ENCODE measurements at regions not wholly inside any gene's neighbourhood (a gene's known extent, or its start where the extent isn't known, plus 50 kb on each side); places are given as distances from the start of the nearest gene placed in this dataset.

DNA sequence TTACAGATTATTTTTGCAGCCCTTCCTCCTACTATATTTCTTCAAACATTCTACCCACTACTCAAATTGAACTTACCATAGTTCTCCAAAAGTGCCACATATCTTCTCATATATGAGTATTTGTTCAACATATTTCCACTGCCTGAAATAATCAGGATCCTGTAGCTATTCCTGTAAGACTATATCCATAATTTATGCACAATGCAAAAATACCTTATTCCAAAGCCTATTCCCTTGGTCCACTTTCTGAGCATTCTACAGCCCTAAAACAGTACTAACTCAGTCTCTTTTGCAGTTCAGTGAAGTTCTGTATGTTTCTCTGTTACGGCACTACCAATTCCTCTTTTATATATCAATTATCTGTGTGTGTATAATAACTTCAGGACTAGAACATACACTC is 1283.7 kb upstream of the ADGRL2 start:
- intact Hi-C loops (cut with DNase I): no loop called here
- H3K27ac ChIP-seq: no peak overlapping the region
- ATAC-seq: no peak
- no peaks in the 10 kb centered on the region for H3K9me3 ChIP-seq
- no peaks in the 10 kb centered on the region for H3K27me3 ChIP-seq
- DNase-seq: no peak
- no peak overlapping the region for H3K4me3 ChIP-seq
- WGBS (ENCODE audit: insufficient coverage, low coverage, low lambda C conversion rate, missing lambda C conversion rate): 100% methylated on average over 1 of the region's 1 CpG
- TF ChIP-seq POLR2A (IDR thresholded peaks at IDR 0.05): no peak
- TF ChIP-seq, protein P1, sequence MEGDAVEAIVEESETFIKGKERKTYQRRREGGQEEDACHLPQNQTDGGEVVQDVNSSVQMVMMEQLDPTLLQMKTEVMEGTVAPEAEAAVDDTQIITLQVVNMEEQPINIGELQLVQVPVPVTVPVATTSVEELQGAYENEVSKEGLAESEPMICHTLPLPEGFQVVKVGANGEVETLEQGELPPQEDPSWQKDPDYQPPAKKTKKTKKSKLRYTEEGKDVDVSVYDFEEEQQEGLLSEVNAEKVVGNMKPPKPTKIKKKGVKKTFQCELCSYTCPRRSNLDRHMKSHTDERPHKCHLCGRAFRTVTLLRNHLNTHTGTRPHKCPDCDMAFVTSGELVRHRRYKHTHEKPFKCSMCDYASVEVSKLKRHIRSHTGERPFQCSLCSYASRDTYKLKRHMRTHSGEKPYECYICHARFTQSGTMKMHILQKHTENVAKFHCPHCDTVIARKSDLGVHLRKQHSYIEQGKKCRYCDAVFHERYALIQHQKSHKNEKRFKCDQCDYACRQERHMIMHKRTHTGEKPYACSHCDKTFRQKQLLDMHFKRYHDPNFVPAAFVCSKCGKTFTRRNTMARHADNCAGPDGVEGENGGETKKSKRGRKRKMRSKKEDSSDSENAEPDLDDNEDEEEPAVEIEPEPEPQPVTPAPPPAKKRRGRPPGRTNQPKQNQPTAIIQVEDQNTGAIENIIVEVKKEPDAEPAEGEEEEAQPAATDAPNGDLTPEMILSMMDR (IDR thresholded peaks at IDR 0.05): no peak
- H3K4me1 ChIP-seq: no peaks in the 10 kb centered on the region
- no peaks in the 10 kb centered on the region for H3K36me3 ChIP-seq

DNA sequence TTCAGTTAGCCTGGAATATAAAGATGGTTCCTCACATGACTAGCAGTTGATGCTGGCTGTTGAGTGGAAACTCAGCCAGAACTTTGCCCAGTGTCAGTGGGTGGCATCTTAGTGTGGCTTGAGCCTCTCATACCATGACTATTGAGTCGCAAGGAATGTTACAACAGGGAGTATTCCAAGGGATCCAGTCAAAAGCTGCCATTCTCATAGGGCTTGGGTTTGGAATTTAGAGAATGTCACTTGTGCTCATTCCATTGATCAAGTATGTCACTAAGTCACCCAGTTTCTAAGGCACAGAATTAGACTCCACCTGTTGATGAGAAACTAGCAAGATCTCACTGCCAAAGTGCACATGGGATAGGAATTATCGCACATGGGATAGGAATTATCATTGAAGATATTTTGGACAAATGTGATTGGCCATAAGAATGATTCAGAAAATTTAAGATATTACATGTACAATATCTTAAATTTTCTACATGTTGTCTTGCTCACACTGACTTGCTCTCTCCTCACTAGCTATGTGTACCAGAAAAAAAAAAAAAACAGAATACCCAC is 1290.7 kb upstream of the ADGRL2 start:
- 87% methylated on average over 2 of the region's 2 CpGs for WGBS (ENCODE audit: insufficient coverage, low coverage, low lambda C conversion rate, missing lambda C conversion rate)
- intact Hi-C loops (cut with DNase I): no loop called here
- TF ChIP-seq POLR2A (IDR thresholded peaks at IDR 0.05): no peak
- TF ChIP-seq, protein P1 (IDR thresholded peaks at IDR 0.05): no peak
- no peak overlapping the region for H3K4me3 ChIP-seq
- H3K9me3 ChIP-seq: no peaks in the 10 kb centered on the region
- H3K27ac ChIP-seq: no peak overlapping the region
- H3K27me3 ChIP-seq: no peaks in the 10 kb centered on the region
- ATAC-seq: no peak
- no peak for DNase-seq
- no peaks in the 10 kb centered on the region for H3K36me3 ChIP-seq
- no peaks in the 10 kb centered on the region for H3K4me1 ChIP-seq

DNA sequence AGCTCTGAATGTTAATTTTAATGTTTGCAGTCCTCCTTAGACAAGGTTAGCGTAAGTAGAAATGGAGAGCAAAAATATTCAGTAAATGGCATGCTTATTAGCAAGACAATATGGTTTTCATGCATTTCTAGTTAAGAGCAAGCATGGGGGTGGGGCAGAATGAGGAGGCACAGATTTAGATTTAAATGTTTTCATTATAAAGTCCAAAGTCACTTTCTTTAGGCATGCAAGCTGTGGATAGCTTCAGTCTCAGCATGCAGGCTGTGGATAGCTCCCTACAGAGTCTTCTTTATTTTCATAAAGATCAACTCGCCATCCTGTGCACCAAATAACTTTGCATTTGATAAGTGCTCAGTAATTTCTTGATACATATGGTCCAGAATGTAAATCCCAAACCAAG is 1294.5 kb upstream of the ADGRL2 start:
- no peaks in the 10 kb centered on the region for H3K9me3 ChIP-seq
- no peaks in the 10 kb centered on the region for H3K4me1 ChIP-seq
- no peaks in the 10 kb centered on the region for H3K27me3 ChIP-seq
- TF ChIP-seq POLR2A (IDR thresholded peaks at IDR 0.05): no peak
- TF ChIP-seq, protein P1 (IDR thresholded peaks at IDR 0.05): no peak
- intact Hi-C loops (cut with DNase I): no loop called here
- ATAC-seq: no peak
- no peaks in the 10 kb centered on the region for H3K36me3 ChIP-seq
- no peak overlapping the region for H3K27ac ChIP-seq
- WGBS (ENCODE audit: insufficient coverage, low coverage, low lambda C conversion rate, missing lambda C conversion rate): 67% methylated on average over 2 of the region's 2 CpGs
- no peak overlapping the region for H3K4me3 ChIP-seq
- no peak for DNase-seq

DNA sequence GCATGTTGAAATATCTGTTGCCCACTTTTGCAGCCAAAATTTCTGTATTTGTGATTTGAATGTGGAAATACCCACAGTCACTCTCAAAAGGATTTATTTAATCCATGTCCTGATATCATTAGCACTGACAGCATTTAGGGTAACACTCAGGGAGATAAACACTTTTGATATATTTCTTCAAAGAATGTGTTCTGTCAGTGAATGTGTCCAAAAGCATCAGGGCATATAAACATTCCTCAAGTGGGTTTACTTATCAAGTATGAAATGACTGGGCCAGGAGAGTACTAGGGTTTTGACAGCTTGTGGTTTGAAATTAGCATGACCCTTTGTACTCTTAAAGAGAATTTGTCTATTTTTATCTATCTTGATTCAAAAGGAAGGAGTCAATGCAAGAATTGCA is 1302.1 kb upstream of the ADGRL2 start:
- DNase-seq (no peak), ATAC-seq (no peak)
- Histone ChIP-seq H3K9me3 (no peaks in the 10 kb centered on the region), H3K27me3 (no peaks in the 10 kb centered on the region), H3K27ac (no peak overlapping the region), H3K4me3 (no peak overlapping the region), H3K4me1 (no peaks in the 10 kb centered on the region), H3K36me3 (no peaks in the 10 kb centered on the region)
- TF ChIP-seq, protein P1 (IDR thresholded peaks at IDR 0.05): no peak
- no peak for TF ChIP-seq POLR2A (IDR thresholded peaks at IDR 0.05)
- intact Hi-C loops (cut with DNase I): no loop called here

DNA sequence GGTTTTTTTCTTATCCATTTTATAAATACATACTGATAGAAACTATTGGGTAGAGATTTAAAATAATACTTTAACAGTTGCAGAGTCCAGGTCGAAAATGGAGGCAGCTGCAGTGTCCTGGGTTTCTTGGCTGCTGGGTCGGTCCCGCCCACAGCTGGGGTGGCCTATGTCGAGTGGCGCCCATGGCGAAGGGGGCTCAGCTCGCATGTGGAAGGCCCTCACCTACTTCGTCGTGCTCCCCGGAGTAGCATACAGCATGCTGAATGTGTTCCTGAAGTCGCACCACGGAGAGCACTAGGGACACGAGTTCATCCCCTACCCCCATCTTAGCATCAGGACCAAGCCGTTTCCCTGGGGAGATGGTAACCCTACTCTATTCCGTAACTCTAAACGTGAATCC is 1304.9 kb upstream of the ADGRL2 start:
- Histone ChIP-seq H3K36me3 (no peaks in the 10 kb centered on the region), H3K4me3 (no peak overlapping the region), H3K27me3 (no peaks in the 10 kb centered on the region), H3K9me3 (no peaks in the 10 kb centered on the region), H3K27ac (no peak overlapping the region), H3K4me1 (no peaks in the 10 kb centered on the region)
- no peak for ATAC-seq
- TF ChIP-seq, protein P1 (IDR thresholded peaks at IDR 0.05): no peak
- TF ChIP-seq POLR2A (IDR thresholded peaks at IDR 0.05): no peak
- intact Hi-C loops (cut with DNase I): no loop called here
- no peak for DNase-seq
- 74% methylated on average over 3 of the region's 16 CpGs for WGBS (ENCODE audit: insufficient coverage, low coverage, low lambda C conversion rate, missing lambda C conversion rate)

All from right lobe of liver (tissue), 6 donors.